ENCODE measurements at regions not wholly inside any gene's neighbourhood (a gene's known extent, or its start where the extent isn't known, plus 50 kb on each side); places are given as distances from the start of the nearest gene placed in this dataset.
"Not testable (repeated sequence)": the region's sequence is repeated elsewhere in the genome, so short reads cannot be mapped to it uniquely, and the experiment has no call there.

DNA sequence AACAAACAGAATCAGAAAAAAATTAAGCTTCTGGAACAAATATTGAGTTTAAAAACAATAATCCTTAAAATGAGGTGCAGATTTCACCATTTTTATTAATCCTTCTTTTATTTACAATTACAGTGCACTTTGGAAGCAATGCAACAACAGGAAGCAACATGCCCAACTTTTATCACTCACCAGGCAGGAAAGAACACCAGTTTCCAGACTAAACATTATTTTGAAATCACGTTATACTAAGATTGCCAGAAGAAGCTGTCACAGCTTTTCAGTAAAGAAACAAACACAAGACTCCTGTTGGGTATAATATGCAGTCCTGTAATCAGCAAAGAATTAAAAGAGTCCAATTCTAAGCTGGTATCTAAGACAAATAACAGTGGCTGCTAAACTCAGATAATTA lies 137.9 kb upstream of the ZC3H15 start:
- Histone ChIP-seq H3K9me3 (no peaks in the 10 kb centered on the region), H3K27ac (no peak overlapping the region), H3K36me3 (no peaks in the 10 kb centered on the region), H3K4me1 (peaks cover 0 to 5% of the 10 kb centered on the region in 2 donors), H3K4me3 (replicated peaks in 1 of 3) (no peak overlapping the region), H3K27me3 (no peaks in the 10 kb centered on the region)
- TF ChIP-seq CTCF (IDR thresholded peaks at IDR 0.05) (no peak), POLR2A (IDR thresholded peaks at IDR 0.05) (no peak)
- intact Hi-C loops (cut with DNase I): no loop called here
- 63% methylated on average over 1 of the region's 1 CpG for whole genome bisulfite sequencing, 2 donors
- DNase-seq: no peak

DNA sequence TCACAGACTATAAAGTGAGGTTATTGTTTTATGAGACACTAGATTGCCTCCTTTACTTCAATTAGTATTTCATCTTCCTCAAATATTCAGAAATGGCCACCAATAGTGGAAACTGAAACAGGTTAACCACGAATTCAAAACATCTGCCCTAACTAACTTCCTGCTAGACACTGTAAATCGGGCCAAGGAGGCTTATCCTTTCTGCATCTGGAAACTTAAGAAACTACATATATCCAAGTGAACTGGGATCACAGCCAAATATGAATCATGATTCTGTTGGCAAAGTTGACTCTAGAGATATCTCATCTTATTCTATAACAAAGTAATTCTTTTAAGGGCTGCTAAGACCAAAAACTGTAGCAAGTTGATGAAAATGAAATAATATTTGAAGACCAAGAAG lies 136.6 kb upstream of the ZC3H15 start:
- no peak for TF ChIP-seq CTCF (IDR thresholded peaks at IDR 0.05)
- no peak for TF ChIP-seq POLR2A (IDR thresholded peaks at IDR 0.05)
- 53 to 70% methylated on average over 2 of the region's 2 CpGs for WGBS, 2 donors
- Histone ChIP-seq H3K36me3 (no peaks in the 10 kb centered on the region), H3K9me3 (no peaks in the 10 kb centered on the region), H3K4me3 (replicated peaks in 1 of 3) (no peak overlapping the region), H3K27me3 (no peaks in the 10 kb centered on the region), H3K27ac (no peak overlapping the region), H3K4me1 (peaks cover 0 to 5% of the 10 kb centered on the region in 2 donors)
- intact Hi-C loops (cut with DNase I): no loop called here
- DNase-seq: no peak

- 87 to 92% methylated on average over 3 of the region's 3 CpGs for WGBS, 2 donors
- H3K36me3 ChIP-seq; intact Hi-C loops (cut with DNase I); H3K4me3 ChIP-seq (replicated peaks in 1 of 3); H3K27ac ChIP-seq; DNase-seq; H3K27me3 ChIP-seq; H3K4me1 ChIP-seq; H3K9me3 ChIP-seq: not testable (repeated sequence)
Measured at GRCh38 chr2:186354160-186354559, 131.9 kb upstream of the ZC3H15 start.

DNA sequence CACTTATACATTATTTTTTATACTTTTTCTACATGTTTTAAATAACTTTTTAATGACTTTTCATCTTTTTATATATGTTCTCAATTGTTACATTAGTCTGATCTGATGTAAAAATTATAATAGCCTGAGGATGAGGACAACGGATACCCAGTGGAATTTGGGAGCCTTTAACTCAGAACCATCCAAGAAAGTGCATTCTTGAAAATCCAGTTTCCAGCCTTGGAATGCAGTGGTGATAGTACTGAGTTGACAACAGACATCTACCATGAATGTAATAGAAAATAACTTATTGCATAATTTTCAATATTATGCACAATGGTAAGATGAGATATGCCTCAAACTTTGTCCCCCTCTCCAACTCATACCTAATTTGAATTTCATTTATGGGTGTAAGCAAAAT lies 120.7 kb upstream of the ZC3H15 start:
- 82% methylated on average over 1 of the region's 1 CpG for WGBS, 2 donors
- DNase-seq: no peak
- Histone ChIP-seq H3K27ac (no peak overlapping the region), H3K4me1 (no peaks in the 10 kb centered on the region), H3K9me3 (no peaks in the 10 kb centered on the region), H3K27me3 (no peaks in the 10 kb centered on the region), H3K36me3 (no peaks in the 10 kb centered on the region), H3K4me3 (replicated peaks in 1 of 3) (no peak overlapping the region)
- no peak for TF ChIP-seq POLR2A (IDR thresholded peaks at IDR 0.05)
- no peak for TF ChIP-seq CTCF (IDR thresholded peaks at IDR 0.05)
- intact Hi-C loops (cut with DNase I): no loop called here

DNA sequence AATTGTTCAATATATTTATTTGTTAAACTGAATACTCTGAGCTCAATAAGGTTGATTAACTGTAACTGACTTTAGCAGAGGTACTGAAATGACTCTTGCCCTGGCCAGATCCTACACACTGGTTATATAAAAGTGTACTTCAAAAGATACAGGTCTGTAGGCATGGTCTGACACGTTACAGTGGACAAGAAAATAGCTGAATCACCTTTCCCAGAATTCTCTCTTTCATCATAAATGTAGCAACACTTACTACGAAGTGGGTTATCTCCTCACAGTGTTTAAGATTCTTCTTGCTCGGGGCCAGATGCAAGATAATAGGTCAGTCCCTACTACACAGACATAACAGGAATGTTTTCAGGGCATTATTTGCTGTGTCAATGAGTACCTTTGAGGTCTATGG lies 107.0 kb upstream of the ZC3H15 start:
- no peaks in the 10 kb centered on the region for H3K27me3 ChIP-seq
- no peaks in the 10 kb centered on the region for H3K9me3 ChIP-seq
- WGBS, 2 donors: 86 to 87% methylated on average over 3 of the region's 3 CpGs

More for the DNA sequence above, 107.0 kb upstream of the ZC3H15 start:
- Histone ChIP-seq H3K4me1 (no peaks in the 10 kb centered on the region), H3K27ac (no peak overlapping the region), H3K36me3 (no peaks in the 10 kb centered on the region), H3K4me3 (replicated peaks in 1 of 3) (no peak overlapping the region)
- no peak for DNase-seq
- intact Hi-C loops (cut with DNase I): no loop called here
- no peak for TF ChIP-seq CTCF (IDR thresholded peaks at IDR 0.05)
- no peak for TF ChIP-seq POLR2A (IDR thresholded peaks at IDR 0.05)
